GM12872 (cell line): ENCODE measurements at regions not wholly inside any gene's neighbourhood (a gene's known extent, or its start where the extent isn't known, plus 50 kb on each side); places are given as distances from the start of the nearest gene placed in this dataset.

Experiments
- CTCF ChIP-seq: IDR thresholded peaks from 3 replicates; pipeline ENCODE4 v1.5.1; 2011; ENCODE audit warnings: low read depth, mild to moderate bottlenecking, low read length, moderate library complexity; ENCODE audit not compliant: insufficient read depth

- TF ChIP-seq CTCF: no peak
Observed at GRCh38 chr3:40718209-40718608, 193.4 kb downstream of the ZNF621 start.

- TF ChIP-seq CTCF: no peak
Observed at GRCh38 chr3:40718681-40719080, 193.9 kb downstream of the ZNF621 start.

GRCh38 chr3:40719660-40720287 lies 195.0 kb downstream of the ZNF621 start:
- TF ChIP-seq CTCF: no peak

DNA sequence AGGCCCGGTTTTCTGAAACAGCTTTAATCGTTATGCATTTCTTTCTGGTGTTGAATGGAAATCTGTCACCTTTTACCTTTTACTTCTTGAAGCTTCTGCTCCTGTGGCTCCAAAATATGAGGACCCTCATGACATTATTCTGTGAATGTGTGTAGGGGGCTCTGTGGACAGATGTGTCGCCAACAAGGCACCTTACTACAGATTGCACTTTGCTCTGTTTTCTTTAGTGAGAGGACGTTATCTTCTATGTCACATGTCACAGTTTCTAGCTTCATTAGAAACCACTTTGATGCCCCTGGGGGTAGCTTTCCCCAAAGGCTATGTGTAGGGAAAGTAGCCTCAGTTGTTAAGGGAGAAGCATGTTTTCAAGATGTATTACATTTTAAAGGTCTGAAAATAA lies 195.6 kb downstream of the ZNF621 start:
- no peak for TF ChIP-seq CTCF

DNA sequence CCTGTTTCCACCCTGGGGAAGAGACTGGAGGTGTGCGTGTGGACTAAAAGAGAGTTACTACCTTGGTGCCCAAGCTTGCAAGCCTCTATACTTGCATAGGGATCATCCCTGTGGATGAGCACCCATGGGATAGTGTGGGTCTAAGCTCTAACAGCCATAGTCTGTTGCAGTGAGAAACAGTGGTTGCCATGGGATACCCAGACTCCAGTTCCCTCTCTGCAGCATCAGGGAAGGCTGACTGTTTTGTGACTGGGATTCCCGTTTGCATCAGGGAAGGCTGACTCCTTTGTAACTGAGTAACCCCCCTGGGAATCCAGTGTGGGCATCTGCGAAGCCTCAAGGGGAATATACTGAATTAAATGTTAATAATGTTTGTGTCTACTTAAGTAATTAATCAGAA lies 196.1 kb downstream of the ZNF621 start:
- TF ChIP-seq CTCF: no peak

- no peak for TF ChIP-seq CTCF
Observed at GRCh38 chr3:40723083-40723660, 198.4 kb downstream of the ZNF621 start.

GRCh38 chr3:40725031-40725430 lies 200.3 kb downstream of the ZNF621 start:
- no peak for TF ChIP-seq CTCF
